NCI-H510A treated with DMSO at 0.1 percent for 48 hours (cell line): ENCODE measurements at regions not wholly inside any gene's neighbourhood (a gene's known extent, or its start where the extent isn't known, plus 50 kb on each side); places are given as distances from the start of the nearest gene placed in this dataset.
"Not testable (repeated sequence)": the region's sequence is repeated elsewhere in the genome, so short reads cannot be mapped to it uniquely, and the experiment has no call there.

Source experiments
- DNase-seq: peaks from one replicate; lab custom pipeline; 2025; lab: John Stamatoyannopoulos, UW

GRCh38 chr17:70597774-70598173 is 428.4 kb downstream of the KCNJ2 start:
- no peak for DNase-seq

- no peak for DNase-seq
Measured at GRCh38 chr17:70599198-70599597, 429.9 kb downstream of the KCNJ2 start.

GRCh38 chr17:70599945-70600344 is 430.6 kb downstream of the KCNJ2 start:
- not testable (repeated sequence) for DNase-seq

- DNase-seq = no peak
Measured at GRCh38 chr17:70603226-70603625, 433.9 kb downstream of the KCNJ2 start.

GRCh38 chr17:70604854-70605253 is 435.5 kb downstream of the KCNJ2 start:
- DNase-seq = no peak

- DNase-seq = no peak
Measured at GRCh38 chr17:70606086-70606485, 436.8 kb downstream of the KCNJ2 start.

- DNase-seq = no peak
Measured at GRCh38 chr17:70608193-70608592, 438.9 kb downstream of the KCNJ2 start.

GRCh38 chr17:70608957-70609356 is 439.6 kb downstream of the KCNJ2 start:
- DNase-seq = no peak

GRCh38 chr17:70609566-70609965 is 440.2 kb downstream of the KCNJ2 start:
- DNase-seq = no peak

- no peak for DNase-seq
Measured at GRCh38 chr17:70610161-70610560, 440.8 kb downstream of the KCNJ2 start.

- no peak for DNase-seq
Measured at GRCh38 chr17:70613681-70614080, 444.3 kb downstream of the KCNJ2 start.

- no peak for DNase-seq
Measured at GRCh38 chr17:70615831-70616230, 446.5 kb downstream of the KCNJ2 start.

- DNase-seq = no peak
Measured at GRCh38 chr17:70618641-70619040, 449.3 kb downstream of the KCNJ2 start.

GRCh38 chr17:70621566-70621965 is 452.2 kb downstream of the KCNJ2 start:
- no peak for DNase-seq

- peak; percentile 21 for DNase-seq
Measured at GRCh38 chr17:70622368-70623260, 453.3 kb downstream of the KCNJ2 start.

GRCh38 chr17:70624211-70624610 is 454.9 kb downstream of the KCNJ2 start:
- no peak for DNase-seq

GRCh38 chr17:70629902-70630301 is 460.6 kb downstream of the KCNJ2 start:
- DNase-seq = peak; percentile 39

- peak; percentile 82 for DNase-seq
Measured at GRCh38 chr17:70636517-70637133, 467.3 kb downstream of the KCNJ2 start.

GRCh38 chr17:70642059-70642458 is 472.7 kb downstream of the KCNJ2 start:
- DNase-seq = no peak

GRCh38 chr17:70644096-70644495 is 474.8 kb downstream of the KCNJ2 start:
- DNase-seq = no peak

- DNase-seq = no peak
Measured at GRCh38 chr17:70646673-70647072, 477.3 kb downstream of the KCNJ2 start.

- DNase-seq = no peak
Measured at GRCh38 chr17:70648166-70648565, 478.8 kb downstream of the KCNJ2 start.

- no peak for DNase-seq
Measured at GRCh38 chr17:70653850-70654249, 484.5 kb downstream of the KCNJ2 start.
